GM23248 (cell line): ENCODE measurements at regions not wholly inside any gene's neighbourhood (a gene's known extent, or its start where the extent isn't known, plus 50 kb on each side); places are given as distances from the start of the nearest gene placed in this dataset.
A peak's percentile ranks its signal among the peaks of the same experiment; 100 is the strongest.
"Not testable (repeated sequence)": the region's sequence is repeated elsewhere in the genome, so short reads cannot be mapped to it uniquely, and the experiment has no call there.

Source experiments
- DNase-seq: peaks from one replicate; pipeline ENCODE4 v3.0.0-alpha.2; 2015
- H2AFZ ChIP-seq: fragments of 200-600 bp; sonication (generic); 2 replicates; pipeline ENCODE4 v1.6.1; 2016; ENCODE audit warnings: antibody characterized with exemption
- H3F3A ChIP-seq: fragments of 200-600 bp; sonication (generic); 2 replicates; pipeline ENCODE4 v1.6.1; 2016; ENCODE audit warnings: mild to moderate bottlenecking, antibody characterized with exemption, mixed run types; ENCODE audit not compliant: insufficient read depth
- H3K27ac ChIP-seq: fragments of 200-600 bp; sonication (generic); 2 replicates; pipeline ENCODE4 v1.5.1; 2016; ENCODE audit warnings: mild to moderate bottlenecking
- H3K27me3 ChIP-seq: fragments of 200-600 bp; sonication (generic); replicated peaks from 2 replicates; pipeline ENCODE4 v1.6.1; 2016; ENCODE audit warnings: mild to moderate bottlenecking; ENCODE audit not compliant: insufficient read depth
- H3K36me3 ChIP-seq: fragments of 200-600 bp; sonication (generic); 2 replicates; pipeline ENCODE4 v1.6.1; 2016; ENCODE audit warnings: low read depth, mild to moderate bottlenecking
- H3K4me1 ChIP-seq: fragments of 200-600 bp; sonication (generic); 2 replicates; pipeline ENCODE4 v1.6.1; 2016; ENCODE audit warnings: mild to moderate bottlenecking; ENCODE audit not compliant: insufficient read depth
- H3K4me2 ChIP-seq: fragments of 200-600 bp; sonication (generic); one replicate; pipeline ENCODE4 v1.6.1; 2016; ENCODE audit warnings: mild to moderate bottlenecking; ENCODE audit not compliant: unreplicated experiment
- H3K4me3 ChIP-seq: fragments of 200-600 bp; sonication (generic); 2 replicates; pipeline ENCODE4 v1.5.1; 2016; ENCODE audit warnings: mild to moderate bottlenecking
- H3K79me2 ChIP-seq: fragments of 200-600 bp; sonication (generic); 2 replicates; pipeline ENCODE4 v1.6.1; 2016; ENCODE audit warnings: mild to moderate bottlenecking; ENCODE audit not compliant: insufficient read depth
- H3K9ac ChIP-seq: fragments of 200-600 bp; sonication (generic); 2 replicates; pipeline ENCODE4 v1.6.1; 2016; ENCODE audit warnings: mild to moderate bottlenecking
- H3K9me2 ChIP-seq: fragments of 200-600 bp; sonication (generic); 2 replicates; pipeline ENCODE4 v1.6.1; 2016; ENCODE audit warnings: mixed run types, mild to moderate bottlenecking, moderate library complexity; ENCODE audit not compliant: insufficient read depth
- H3K9me3 ChIP-seq: fragments of 200-600 bp; sonication (generic); one replicate; pipeline ENCODE4 v1.6.1; 2017; ENCODE audit warnings: low read depth
- H4K20me1 ChIP-seq: fragments of 200-600 bp; sonication (generic); 2 replicates; pipeline ENCODE4 v1.6.0; 2016; ENCODE audit not compliant: insufficient read depth
- EZH2 ChIP-seq: fragments of 200-600 bp; sonication (generic); IDR thresholded peaks from 2 replicates; pipeline ENCODE4 v1.6.1; 2018; ENCODE audit warnings: antibody characterized with exemption, mild to moderate bottlenecking; ENCODE audit not compliant: insufficient read depth, poor library complexity, severe bottlenecking
- EZH2phosphoT487 ChIP-seq: fragments of 200-600 bp; sonication (generic); IDR thresholded peaks from 2 replicates; pipeline ENCODE4 v1.6.1; 2018; ENCODE audit warnings: antibody characterized with exemption, moderate library complexity, mild to moderate bottlenecking, low read depth; ENCODE audit not compliant: insufficient read depth
- WGBS, 2 experiments: methylation state at CpG; one replicate each; pipeline ENCODE4 v1.1.6; 2015 to 2017; ENCODE audit warnings: low lambda C conversion rate in 2 of 2, low coverage in 1 of 2; ENCODE audit errors: missing lambda C conversion rate in 2 of 2; 5-methylcytosine and 5-hydroxymethylcytosine counted together
- in situ Hi-C: fragments of 300-500 bp; cut with MboI; formaldehyde crosslinking; loops from 2 replicates; pipeline ENCODE4 v1.15.0; 2020

DNA sequence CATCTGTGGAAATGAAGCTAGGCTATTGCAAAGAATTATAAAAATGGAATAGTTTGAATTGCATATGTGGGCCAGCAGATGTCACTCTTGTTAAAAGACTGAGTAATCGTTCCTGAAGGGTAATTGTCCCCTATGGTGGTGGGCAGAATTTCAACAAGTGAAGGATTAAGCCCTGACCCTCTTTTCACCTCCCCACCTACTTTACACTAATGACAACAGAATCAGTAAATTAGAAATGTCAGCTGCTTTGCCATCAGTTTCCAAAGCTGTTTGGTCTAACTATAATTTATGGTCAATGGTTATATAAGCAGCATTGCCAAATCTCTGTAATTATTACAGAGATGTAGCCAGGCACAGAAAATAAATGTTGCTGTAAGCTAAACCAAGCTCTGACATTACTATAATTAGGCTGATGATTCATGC is 898.6 kb downstream of the AMY1C start:
- no peaks in the 10 kb centered on the region for H3K4me1 ChIP-seq
- H3K9me2 ChIP-seq: no peaks in the 10 kb centered on the region
- no peaks in the 10 kb centered on the region for H3K27me3 ChIP-seq
- H3F3A ChIP-seq: no peaks in the 10 kb centered on the region
- WGBS, 2 experiments: 0 to 3% methylated on average over 1 of the region's 1 CpG
- no peaks in the 10 kb centered on the region for H4K20me1 ChIP-seq
- no peak overlapping the region for H3K27ac ChIP-seq
- H3K4me2 ChIP-seq: no peak overlapping the region
- peak; percentile 12 for DNase-seq
- no peaks in the 10 kb centered on the region for H3K36me3 ChIP-seq
- no peak for TF ChIP-seq EZH2
- TF ChIP-seq EZH2phosphoT487: no peak
- no peak overlapping the region for H3K9ac ChIP-seq
- H3K9me3 ChIP-seq: no peaks in the 10 kb centered on the region
- in situ Hi-C loops: no loop called here
- no peak overlapping the region for H3K4me3 ChIP-seq
- H2AFZ ChIP-seq: no peak overlapping the region
- no peaks in the 10 kb centered on the region for H3K79me2 ChIP-seq

DNA sequence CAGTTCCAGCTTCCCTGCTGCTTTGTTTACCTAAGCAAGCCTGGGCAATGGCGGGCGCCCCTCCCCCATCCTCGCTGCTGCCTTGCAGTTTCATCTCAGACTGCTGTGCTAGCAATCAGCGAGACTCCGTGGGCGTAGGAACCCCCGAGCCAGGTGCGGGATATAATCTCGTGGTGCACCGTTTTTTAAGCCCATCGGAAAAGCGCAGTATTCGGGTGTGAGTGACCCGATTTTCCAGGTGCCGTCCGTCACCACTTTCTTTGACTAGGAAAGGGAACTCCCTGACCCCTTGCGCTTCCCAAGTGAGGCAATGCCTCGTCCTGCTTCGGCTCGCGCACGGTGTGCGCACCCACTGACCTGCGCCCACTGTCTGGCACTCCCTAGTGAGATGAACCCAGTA is 914.7 kb downstream of the AMY1C start:
- in situ Hi-C loops, H3K79me2 ChIP-seq, H3K4me1 ChIP-seq, H3K27me3 ChIP-seq, H3K27ac ChIP-seq, H3K4me2 ChIP-seq, H2AFZ ChIP-seq, H3K9ac ChIP-seq, H3K36me3 ChIP-seq, H3K9me3 ChIP-seq, H3K4me3 ChIP-seq, H3F3A ChIP-seq, H3K9me2 ChIP-seq, DNase-seq, H4K20me1 ChIP-seq: not testable (repeated sequence)
- 61 to 71% methylated on average over 17 to 22 of the region's 24 CpGs for WGBS, 2 experiments

GRCh38 chr1:104665300-104665699 is 915.6 kb downstream of the AMY1C start:
- Histone ChIP-seq H3K9me3 (no peaks in the 10 kb centered on the region), H3K4me3 (no peak overlapping the region), H4K20me1 (no peaks in the 10 kb centered on the region), H3K9ac (no peak overlapping the region), H3K79me2 (no peaks in the 10 kb centered on the region), H2AFZ (no peak overlapping the region), H3K36me3 (no peaks in the 10 kb centered on the region), H3K4me1 (no peaks in the 10 kb centered on the region), H3K27me3 (no peaks in the 10 kb centered on the region), H3K4me2 (no peak overlapping the region), H3K27ac (no peak overlapping the region), H3K9me2 (no peaks in the 10 kb centered on the region), H3F3A (no peaks in the 10 kb centered on the region)
- in situ Hi-C loops: no loop called here
- DNase-seq: no peak
- TF ChIP-seq EZH2phosphoT487 (no peak), EZH2 (no peak)

DNA sequence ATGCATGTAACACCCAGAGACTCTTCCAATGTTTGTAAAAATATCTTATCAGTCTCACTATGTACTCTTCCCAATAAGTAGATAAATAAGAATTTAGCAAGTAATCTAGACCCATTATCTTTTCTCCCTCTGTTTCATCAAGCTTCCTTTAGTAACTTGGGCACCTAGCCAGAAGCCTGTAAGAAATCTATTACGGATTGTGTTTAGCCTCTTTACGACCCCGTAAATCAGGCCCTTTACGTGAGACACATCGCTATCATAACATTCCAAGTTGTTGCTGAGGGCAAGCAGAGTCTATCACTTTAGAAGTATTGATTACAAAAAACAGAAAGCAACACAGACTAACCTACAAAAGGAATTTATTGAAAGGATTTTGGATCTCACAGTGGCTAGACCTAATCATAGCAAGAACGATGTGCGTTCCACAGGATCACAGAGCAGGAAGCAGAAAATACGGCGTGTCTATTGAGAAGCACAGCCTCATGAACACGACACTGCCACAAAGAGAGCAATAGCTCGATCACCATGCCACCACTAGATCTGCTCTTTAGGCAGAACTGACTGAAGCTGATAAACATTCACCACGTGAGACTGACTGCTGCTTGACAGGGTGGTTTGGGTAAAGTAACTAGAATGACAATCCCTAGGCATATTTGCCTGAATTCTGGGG is 922.1 kb downstream of the AMY1C start:
- H3K36me3 ChIP-seq: no peaks in the 10 kb centered on the region
- no peaks in the 10 kb centered on the region for H3F3A ChIP-seq
- no peaks in the 10 kb centered on the region for H3K9me3 ChIP-seq
- no peak overlapping the region for H3K27ac ChIP-seq
- no peak overlapping the region for H2AFZ ChIP-seq
- in situ Hi-C loops: no loop called here
- no peaks in the 10 kb centered on the region for H3K9me2 ChIP-seq
- TF ChIP-seq EZH2phosphoT487: no peak
- TF ChIP-seq EZH2: no peak
- H3K4me3 ChIP-seq: no peak overlapping the region
- no peaks in the 10 kb centered on the region for H3K27me3 ChIP-seq
- DNase-seq: no peak
- 2% methylated on average over 12 of the region's 12 CpGs for WGBS, 2 experiments
- no peak overlapping the region for H3K9ac ChIP-seq
- no peaks in the 10 kb centered on the region for H3K79me2 ChIP-seq
- no peak overlapping the region for H3K4me2 ChIP-seq
- no peaks in the 10 kb centered on the region for H3K4me1 ChIP-seq
- no peaks in the 10 kb centered on the region for H4K20me1 ChIP-seq

- no peak overlapping the region for H2AFZ ChIP-seq
- no peak overlapping the region for H3K4me2 ChIP-seq
- H3K27me3 ChIP-seq: no peaks in the 10 kb centered on the region
- no peak overlapping the region for H3K27ac ChIP-seq
- H4K20me1 ChIP-seq: no peaks in the 10 kb centered on the region
- H3K4me3 ChIP-seq: no peak overlapping the region
- no peak overlapping the region for H3K9ac ChIP-seq
- H3K79me2 ChIP-seq: no peaks in the 10 kb centered on the region
- H3K9me3 ChIP-seq: no peaks in the 10 kb centered on the region
- H3K9me2 ChIP-seq: no peaks in the 10 kb centered on the region
- WGBS, 2 experiments: 18 to 27% methylated on average over 1 of the region's 1 CpG
- no peaks in the 10 kb centered on the region for H3F3A ChIP-seq
- no peaks in the 10 kb centered on the region for H3K4me1 ChIP-seq
- TF ChIP-seq EZH2 (no peak), EZH2phosphoT487 (no peak)
- H3K36me3 ChIP-seq: no peaks in the 10 kb centered on the region
- DNase-seq: no peak
- in situ Hi-C loops: no loop called here
Measured at GRCh38 chr1:104699433-104699832, 949.7 kb downstream of the AMY1C start.
